HG03135 (cell line): ENCODE measurements at regions not wholly inside any gene's neighbourhood (a gene's known extent, or its start where the extent isn't known, plus 50 kb on each side); places are given as distances from the start of the nearest gene placed in this dataset.

Experiments
- ATAC-seq: cut with Tn5 transposase; IDR thresholded peaks from one replicate; pipeline ENCODE4 v1.9.1; 2021; ENCODE audit warnings: mild to moderate bottlenecking, moderate library complexity; ENCODE audit not compliant: unreplicated experiment

GRCh38 chr10:44201656-44202055 is 183.2 kb downstream of the CXCL12 start:
- ATAC-seq, result no peak

- no peak for ATAC-seq
Measured at GRCh38 chr10:44201011-44201410, 183.9 kb downstream of the CXCL12 start.

GRCh38 chr10:44199991-44200655 is 184.8 kb downstream of the CXCL12 start:
- ATAC-seq, result no peak

- no peak for ATAC-seq
Measured at GRCh38 chr10:44199267-44199666, 185.6 kb downstream of the CXCL12 start.

- no peak for ATAC-seq
Measured at GRCh38 chr10:44198780-44199097, 186.2 kb downstream of the CXCL12 start.

GRCh38 chr10:44198096-44198779 is 186.7 kb downstream of the CXCL12 start:
- no peak for ATAC-seq

- no peak for ATAC-seq
Measured at GRCh38 chr10:44197646-44198045, 187.3 kb downstream of the CXCL12 start.

- no peak for ATAC-seq
Measured at GRCh38 chr10:44196336-44196735, 188.6 kb downstream of the CXCL12 start.

GRCh38 chr10:44196008-44196320 is 188.9 kb downstream of the CXCL12 start:
- ATAC-seq, result no peak

- no peak for ATAC-seq
Measured at GRCh38 chr10:44195112-44196007, 189.5 kb downstream of the CXCL12 start.

GRCh38 chr10:44194435-44194834 is 190.5 kb downstream of the CXCL12 start:
- no peak for ATAC-seq

GRCh38 chr10:44193567-44194220 is 191.2 kb downstream of the CXCL12 start:
- ATAC-seq, result no peak

GRCh38 chr10:44193166-44193565 is 191.7 kb downstream of the CXCL12 start:
- no peak for ATAC-seq

GRCh38 chr10:44192435-44192834 is 192.5 kb downstream of the CXCL12 start:
- ATAC-seq, result no peak

GRCh38 chr10:44190541-44190940 is 194.4 kb downstream of the CXCL12 start:
- no peak for ATAC-seq

GRCh38 chr10:44186821-44187220 is 198.1 kb downstream of the CXCL12 start:
- ATAC-seq, result no peak

- ATAC-seq, result no peak
Measured at GRCh38 chr10:44186150-44186549, 198.7 kb downstream of the CXCL12 start.

- no peak for ATAC-seq
Measured at GRCh38 chr10:44185315-44185666, 199.6 kb downstream of the CXCL12 start.

- ATAC-seq, result no peak
Measured at GRCh38 chr10:44184633-44185314, 200.1 kb downstream of the CXCL12 start.

GRCh38 chr10:44183667-44184632 is 200.9 kb downstream of the CXCL12 start:
- no peak for ATAC-seq
